Panc1 (cell line): ENCODE measurements at regions not wholly inside any gene's neighbourhood (a gene's known extent, or its start where the extent isn't known, plus 50 kb on each side); places are given as distances from the start of the nearest gene placed in this dataset.

Experiments
- ATAC-seq: fragments of 200-7000 bp; cut with Tn5 transposase; 2 replicates; pipeline ENCODE4 v1.9.1; 2020; ENCODE audit warnings: mild to moderate bottlenecking, moderate library complexity
- BruUV-seq: library from RNA; stranded (reverse); fragments of 400-500 nt; replicated peaks from 2 replicates; lab custom pipeline; 2021; lab: Mats Ljungman, UMichigan
- CTCF ChIA-PET: fragments of 300-600 bp; sonication (Branson Sonifier 250); formaldehyde crosslinking; loops from one replicate; lab custom pipeline; 2022; ENCODE audit warnings: antibody characterized with exemption; lab: Charles Lee
- POLR2A ChIA-PET: fragments of 300-600 bp; sonication (Branson Sonifier 250); formaldehyde crosslinking; loops from one replicate; lab custom pipeline; 2022; ENCODE audit warnings: antibody characterized with exemption; lab: Charles Lee
- DNase-seq: peaks from one replicate; pipeline ENCODE4 v3.0.0-alpha.2; 2010; ENCODE audit warnings: low read depth, low spot score
- H3K27ac ChIP-seq: 2 replicates; pipeline ENCODE4 v1.5.1; 2011; ENCODE audit warnings: mild to moderate bottlenecking, low read length, inconsistent platforms
- H3K27me3 ChIP-seq: fragments of 200-500 bp; sonication (Bioruptor generic); 2 replicates; pipeline ENCODE4 v1.6.0; 2014; ENCODE audit warnings: low read length, inconsistent platforms; ENCODE audit not compliant: control insufficient read depth, insufficient read depth
- H3K36me3 ChIP-seq: fragments of 200-500 bp; sonication (Bioruptor generic); 2 replicates; pipeline ENCODE4 v1.5.1; 2014; ENCODE audit warnings: inconsistent platforms, mild to moderate bottlenecking, low read length, moderate library complexity; ENCODE audit not compliant: control insufficient read depth, insufficient read depth
- H3K4me1 ChIP-seq: 2 replicates; pipeline ENCODE4 v1.5.1; 2011; ENCODE audit warnings: inconsistent platforms, mild to moderate bottlenecking, low read length, moderate library complexity; ENCODE audit not compliant: control insufficient read depth, insufficient read depth
- H3K4me3 ChIP-seq, 2 experiments: 2 replicates each; pipeline ENCODE4 v1.5.1; 2011 to 2012; ENCODE audit warnings: low read depth in 2 of 2, low read length in 2 of 2, mild to moderate bottlenecking in 2 of 2, inconsistent platforms in 1 of 2, moderate library complexity in 1 of 2
- H3K9me3 ChIP-seq: fragments of 200-500 bp; sonication (Bioruptor generic); 2 replicates; pipeline ENCODE4 v1.5.1; 2014; ENCODE audit warnings: low read depth, mild to moderate bottlenecking, inconsistent platforms, low read length, moderate library complexity; ENCODE audit not compliant: control insufficient read depth, insufficient read depth
- POLR2AphosphoS5 ChIP-seq: IDR thresholded peaks from 2 replicates; pipeline ENCODE4 v1.6.1; 2012; ENCODE audit warnings: mild to moderate bottlenecking, low read depth, low read length, moderate library complexity
- SIN3A ChIP-seq: IDR thresholded peaks from 2 replicates; pipeline ENCODE4 v1.6.1; 2012; ENCODE audit warnings: low read depth, mild to moderate bottlenecking, low read length, moderate library complexity, borderline replicate concordance; ENCODE audit not compliant: insufficient read depth
- TCF7L2 ChIP-seq: IDR thresholded peaks from 2 replicates; pipeline ENCODE4 v1.6.1; 2011; ENCODE audit warnings: mild to moderate bottlenecking, low read depth, low read length, inconsistent platforms
- in situ Hi-C: cut with HindIII; loops from 2 replicates; pipeline ENCODE4 v1.10.0; 2016; ENCODE audit warnings: low sequenced_read_pairs, low pct_unique_long_range_greater_than_20kb
- intact Hi-C: fragments of 100-400 bp; cut with micrococcal nuclease; formaldehyde crosslinking; loops from one replicate; pipeline ENCODE4 v1.10.0; 2022; ENCODE audit not compliant: unreplicated experiment
- TF ChIP-seq, protein P1 (sequence below), 2 experiments: IDR thresholded peaks; 2 replicates each; pipeline ENCODE4 v1.6.1; 2011 to 2012; ENCODE audit warnings: low read depth in 2 of 2, control low read depth in 1 of 2, low read length in 1 of 2, mild to moderate bottlenecking in 1 of 2, moderate library complexity in 1 of 2; ENCODE audit not compliant: insufficient read depth in 1 of 2
- TF ChIP-seq, protein P2 (sequence below): fragments of 450-650 bp; IDR thresholded peaks from 2 replicates; pipeline ENCODE4 v1.5.1; 2017; ENCODE audit warnings: mild to moderate bottlenecking

DNA sequence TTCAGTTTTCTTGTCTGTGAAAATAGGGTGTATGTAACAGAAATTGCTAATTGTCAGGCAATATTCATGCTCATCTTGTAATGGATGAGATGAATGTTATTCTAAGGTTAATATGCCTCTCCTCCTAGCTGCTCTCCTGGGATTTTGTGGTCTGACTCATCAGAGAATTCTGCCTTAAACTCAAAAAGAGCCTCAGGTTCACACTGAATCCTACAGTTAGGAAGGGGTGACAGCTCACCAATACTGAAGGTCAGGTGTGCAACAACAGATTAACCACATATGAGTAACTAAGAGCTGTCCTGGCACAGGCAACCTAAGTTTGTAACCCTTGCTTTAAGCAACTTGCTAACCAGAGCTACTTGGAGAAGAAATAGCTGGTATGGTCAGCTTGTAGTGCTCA is 197.7 kb downstream of the SPATA18 start:
- ChIA-PET CTCF (no interaction called here), POLR2A (no interaction called here)
- TF ChIP-seq TCF7L2 = no peak
- TF ChIP-seq, protein P1, sequence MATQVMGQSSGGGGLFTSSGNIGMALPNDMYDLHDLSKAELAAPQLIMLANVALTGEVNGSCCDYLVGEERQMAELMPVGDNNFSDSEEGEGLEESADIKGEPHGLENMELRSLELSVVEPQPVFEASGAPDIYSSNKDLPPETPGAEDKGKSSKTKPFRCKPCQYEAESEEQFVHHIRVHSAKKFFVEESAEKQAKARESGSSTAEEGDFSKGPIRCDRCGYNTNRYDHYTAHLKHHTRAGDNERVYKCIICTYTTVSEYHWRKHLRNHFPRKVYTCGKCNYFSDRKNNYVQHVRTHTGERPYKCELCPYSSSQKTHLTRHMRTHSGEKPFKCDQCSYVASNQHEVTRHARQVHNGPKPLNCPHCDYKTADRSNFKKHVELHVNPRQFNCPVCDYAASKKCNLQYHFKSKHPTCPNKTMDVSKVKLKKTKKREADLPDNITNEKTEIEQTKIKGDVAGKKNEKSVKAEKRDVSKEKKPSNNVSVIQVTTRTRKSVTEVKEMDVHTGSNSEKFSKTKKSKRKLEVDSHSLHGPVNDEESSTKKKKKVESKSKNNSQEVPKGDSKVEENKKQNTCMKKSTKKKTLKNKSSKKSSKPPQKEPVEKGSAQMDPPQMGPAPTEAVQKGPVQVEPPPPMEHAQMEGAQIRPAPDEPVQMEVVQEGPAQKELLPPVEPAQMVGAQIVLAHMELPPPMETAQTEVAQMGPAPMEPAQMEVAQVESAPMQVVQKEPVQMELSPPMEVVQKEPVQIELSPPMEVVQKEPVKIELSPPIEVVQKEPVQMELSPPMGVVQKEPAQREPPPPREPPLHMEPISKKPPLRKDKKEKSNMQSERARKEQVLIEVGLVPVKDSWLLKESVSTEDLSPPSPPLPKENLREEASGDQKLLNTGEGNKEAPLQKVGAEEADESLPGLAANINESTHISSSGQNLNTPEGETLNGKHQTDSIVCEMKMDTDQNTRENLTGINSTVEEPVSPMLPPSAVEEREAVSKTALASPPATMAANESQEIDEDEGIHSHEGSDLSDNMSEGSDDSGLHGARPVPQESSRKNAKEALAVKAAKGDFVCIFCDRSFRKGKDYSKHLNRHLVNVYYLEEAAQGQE (IDR thresholded peaks at IDR 0.05; ENCODE audit: insufficient read depth in 1 of 2, low read depth in 2 of 2, low read length in 1 of 2) = no peak
- intact Hi-C loops = no loop called here
- H3K27ac ChIP-seq = no peak overlapping the region
- H3K9me3 ChIP-seq = no peaks in the 10 kb centered on the region
- no peak for DNase-seq
- no peak for ATAC-seq
- BruUV-seq = no TSS peak
- H3K4me1 ChIP-seq = no peaks in the 10 kb centered on the region
- H3K27me3 ChIP-seq = no peaks in the 10 kb centered on the region
- no peak overlapping the region for H3K4me3 ChIP-seq
- in situ Hi-C loops = no loop called here
- no peaks in the 10 kb centered on the region for H3K36me3 ChIP-seq

DNA sequence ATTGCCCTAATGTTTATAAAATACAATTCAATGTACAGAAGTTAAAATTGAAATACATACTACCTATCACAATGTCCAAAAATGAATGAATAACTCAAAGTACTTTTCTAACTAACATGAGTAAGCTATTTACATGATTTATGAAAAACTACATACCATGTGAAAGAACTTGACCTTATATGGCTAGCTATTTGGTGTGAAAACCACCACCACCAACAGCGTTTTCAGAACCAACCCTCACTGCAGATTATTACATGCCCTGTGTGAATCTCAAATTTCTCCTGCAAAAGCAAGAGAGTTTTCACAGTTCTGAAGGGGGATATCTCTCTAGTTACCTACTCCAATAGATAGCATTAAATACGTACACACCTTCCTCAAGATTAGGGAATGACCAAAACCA is 198.5 kb downstream of the SPATA18 start:
- POLR2A ChIA-PET = no interaction called here
- in situ Hi-C loops = no loop called here

DNA sequence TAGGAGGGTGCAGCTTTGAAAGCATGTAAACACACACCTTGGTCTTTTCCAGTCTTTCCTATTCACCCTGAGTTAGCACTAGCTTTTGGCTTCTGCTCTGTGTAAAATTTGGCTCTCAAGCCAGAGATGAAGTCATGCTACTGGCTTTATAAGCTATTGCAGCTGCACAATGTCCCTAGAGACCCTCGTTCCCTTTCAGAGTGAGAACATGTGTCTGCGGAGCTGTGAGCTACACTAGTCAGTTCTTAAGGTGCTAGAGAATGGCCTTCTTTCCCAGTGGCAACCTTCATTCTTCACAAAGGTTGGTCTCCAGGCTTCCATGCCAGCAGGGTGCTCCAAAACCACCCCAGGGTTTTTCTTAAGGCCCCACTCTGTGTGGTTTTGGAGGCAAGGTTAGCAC is 199.1 kb downstream of the SPATA18 start:
- intact Hi-C loops = no loop called here
- Histone ChIP-seq H3K9me3 (no peaks in the 10 kb centered on the region), H3K27ac (no peak overlapping the region), H3K36me3 (no peaks in the 10 kb centered on the region), H3K4me3 (no peak overlapping the region), H3K27me3 (no peaks in the 10 kb centered on the region), H3K4me1 (no peaks in the 10 kb centered on the region)
- ATAC-seq = no peak
- ChIA-PET CTCF (no interaction called here), POLR2A (no interaction called here)
- TF ChIP-seq, protein P2, sequence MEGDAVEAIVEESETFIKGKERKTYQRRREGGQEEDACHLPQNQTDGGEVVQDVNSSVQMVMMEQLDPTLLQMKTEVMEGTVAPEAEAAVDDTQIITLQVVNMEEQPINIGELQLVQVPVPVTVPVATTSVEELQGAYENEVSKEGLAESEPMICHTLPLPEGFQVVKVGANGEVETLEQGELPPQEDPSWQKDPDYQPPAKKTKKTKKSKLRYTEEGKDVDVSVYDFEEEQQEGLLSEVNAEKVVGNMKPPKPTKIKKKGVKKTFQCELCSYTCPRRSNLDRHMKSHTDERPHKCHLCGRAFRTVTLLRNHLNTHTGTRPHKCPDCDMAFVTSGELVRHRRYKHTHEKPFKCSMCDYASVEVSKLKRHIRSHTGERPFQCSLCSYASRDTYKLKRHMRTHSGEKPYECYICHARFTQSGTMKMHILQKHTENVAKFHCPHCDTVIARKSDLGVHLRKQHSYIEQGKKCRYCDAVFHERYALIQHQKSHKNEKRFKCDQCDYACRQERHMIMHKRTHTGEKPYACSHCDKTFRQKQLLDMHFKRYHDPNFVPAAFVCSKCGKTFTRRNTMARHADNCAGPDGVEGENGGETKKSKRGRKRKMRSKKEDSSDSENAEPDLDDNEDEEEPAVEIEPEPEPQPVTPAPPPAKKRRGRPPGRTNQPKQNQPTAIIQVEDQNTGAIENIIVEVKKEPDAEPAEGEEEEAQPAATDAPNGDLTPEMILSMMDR = no peak
- TF ChIP-seq SIN3A = no peak
- TF ChIP-seq TCF7L2 = no peak
- no peak for TF ChIP-seq POLR2AphosphoS5
- TF ChIP-seq, protein P1 (IDR thresholded peaks at IDR 0.05; ENCODE audit: insufficient read depth in 1 of 2, low read depth in 2 of 2, low read length in 1 of 2) = no peak
- no peak for DNase-seq
- BruUV-seq = no TSS peak
- in situ Hi-C loops = no loop called here

More for the DNA sequence above, 198.5 kb downstream of the SPATA18 start:
- Histone ChIP-seq H3K36me3 (no peaks in the 10 kb centered on the region), H3K27ac (no peak overlapping the region), H3K4me3 (no peak overlapping the region), H3K9me3 (no peaks in the 10 kb centered on the region), H3K27me3 (no peaks in the 10 kb centered on the region), H3K4me1 (no peaks in the 10 kb centered on the region)
- ATAC-seq (no peak), DNase-seq (no peak)
- no peak for TF ChIP-seq SIN3A
- TF ChIP-seq, protein P2 = no peak
- TF ChIP-seq TCF7L2 = no peak
- no TSS peak for BruUV-seq
- CTCF ChIA-PET = no interaction called here
- intact Hi-C loops = no loop called here
